ENCODE measurements at regions not wholly inside any gene's neighbourhood (a gene's known extent, or its start where the extent isn't known, plus 50 kb on each side); places are given as distances from the start of the nearest gene placed in this dataset.
"Not testable (repeated sequence)": the region's sequence is repeated elsewhere in the genome, so short reads cannot be mapped to it uniquely, and the experiment has no call there.

DNA sequence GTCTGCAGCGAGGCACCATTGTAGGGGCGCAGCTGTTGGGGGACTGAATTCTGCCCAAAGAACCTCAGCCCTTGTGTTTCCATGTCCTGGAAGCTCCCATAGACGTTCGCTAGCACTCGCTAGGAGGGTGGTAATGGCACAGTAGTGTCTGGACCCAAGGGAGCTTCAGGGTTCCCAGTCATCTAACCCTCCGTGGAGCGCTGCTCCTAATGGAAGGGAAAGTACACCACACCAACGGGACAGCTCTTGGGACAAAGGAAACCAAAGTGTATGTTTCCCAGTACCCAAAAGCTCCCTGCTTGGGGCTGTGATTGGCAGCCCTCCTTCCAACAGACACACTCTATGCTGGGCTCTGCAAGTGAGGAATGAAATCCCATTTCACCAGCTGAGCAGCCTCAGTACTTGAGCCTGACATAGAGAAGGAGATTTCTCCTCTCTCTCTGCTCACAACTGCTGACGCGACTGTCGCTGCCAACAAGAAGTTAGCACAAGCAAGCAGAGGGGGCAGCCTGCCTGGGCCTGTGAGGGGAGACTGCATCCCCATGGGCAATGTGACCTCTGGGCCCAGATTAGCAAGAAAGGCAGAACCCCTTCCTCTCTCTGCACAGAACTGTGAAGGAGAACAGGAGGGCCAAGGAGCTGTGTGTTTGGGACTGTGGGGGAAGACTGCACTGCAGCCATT, 67.6 kb upstream of the SMARCAD1 start:
- no peak overlapping the region for H2AFZ ChIP-seq (ENCODE audit: low read depth, low read length)
- H3K36me3 ChIP-seq (ENCODE audit: insufficient read depth, low read length): no peaks in the 10 kb centered on the region
- H3K9me2 ChIP-seq (ENCODE audit: insufficient read depth, low read length): no peaks in the 10 kb centered on the region
- no peaks in the 10 kb centered on the region for H3F3A ChIP-seq (ENCODE audit: insufficient read depth, low read length, poor library complexity, severe bottlenecking)
- TF ChIP-seq EZH2 (IDR thresholded peaks at IDR 0.05; ENCODE audit: borderline replicate concordance, insufficient read depth, low read length, poor library complexity, severe bottlenecking): no peak
- TF ChIP-seq POLR2AphosphoS5 (IDR thresholded peaks at IDR 0.05): no peak
- TF ChIP-seq RAD21 (conservative IDR thresholded peaks at IDR 0.05): no peak
- no peak for TF ChIP-seq TAF1 (IDR thresholded peaks at IDR 0.05; ENCODE audit: low read depth)
- TF ChIP-seq EP300 (conservative IDR thresholded peaks at IDR 0.05; ENCODE audit: poor library complexity, severe bottlenecking): no peak
- TF ChIP-seq, protein P1, sequence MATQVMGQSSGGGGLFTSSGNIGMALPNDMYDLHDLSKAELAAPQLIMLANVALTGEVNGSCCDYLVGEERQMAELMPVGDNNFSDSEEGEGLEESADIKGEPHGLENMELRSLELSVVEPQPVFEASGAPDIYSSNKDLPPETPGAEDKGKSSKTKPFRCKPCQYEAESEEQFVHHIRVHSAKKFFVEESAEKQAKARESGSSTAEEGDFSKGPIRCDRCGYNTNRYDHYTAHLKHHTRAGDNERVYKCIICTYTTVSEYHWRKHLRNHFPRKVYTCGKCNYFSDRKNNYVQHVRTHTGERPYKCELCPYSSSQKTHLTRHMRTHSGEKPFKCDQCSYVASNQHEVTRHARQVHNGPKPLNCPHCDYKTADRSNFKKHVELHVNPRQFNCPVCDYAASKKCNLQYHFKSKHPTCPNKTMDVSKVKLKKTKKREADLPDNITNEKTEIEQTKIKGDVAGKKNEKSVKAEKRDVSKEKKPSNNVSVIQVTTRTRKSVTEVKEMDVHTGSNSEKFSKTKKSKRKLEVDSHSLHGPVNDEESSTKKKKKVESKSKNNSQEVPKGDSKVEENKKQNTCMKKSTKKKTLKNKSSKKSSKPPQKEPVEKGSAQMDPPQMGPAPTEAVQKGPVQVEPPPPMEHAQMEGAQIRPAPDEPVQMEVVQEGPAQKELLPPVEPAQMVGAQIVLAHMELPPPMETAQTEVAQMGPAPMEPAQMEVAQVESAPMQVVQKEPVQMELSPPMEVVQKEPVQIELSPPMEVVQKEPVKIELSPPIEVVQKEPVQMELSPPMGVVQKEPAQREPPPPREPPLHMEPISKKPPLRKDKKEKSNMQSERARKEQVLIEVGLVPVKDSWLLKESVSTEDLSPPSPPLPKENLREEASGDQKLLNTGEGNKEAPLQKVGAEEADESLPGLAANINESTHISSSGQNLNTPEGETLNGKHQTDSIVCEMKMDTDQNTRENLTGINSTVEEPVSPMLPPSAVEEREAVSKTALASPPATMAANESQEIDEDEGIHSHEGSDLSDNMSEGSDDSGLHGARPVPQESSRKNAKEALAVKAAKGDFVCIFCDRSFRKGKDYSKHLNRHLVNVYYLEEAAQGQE (IDR thresholded peaks at IDR 0.05; ENCODE audit: borderline replicate concordance): no peak
- TF ChIP-seq MXI1 (conservative IDR thresholded peaks at IDR 0.05; ENCODE audit: poor library complexity, severe bottlenecking): no peak
- no peak for TF ChIP-seq SMC3 (conservative IDR thresholded peaks at IDR 0.05; ENCODE audit: poor library complexity)
- no peaks in the 10 kb centered on the region for H3K9me3 ChIP-seq (ENCODE audit: low read length)
- no peak overlapping the region for H3K4me3 ChIP-seq (ENCODE audit: low read length)
- H3K79me2 ChIP-seq (replicated peaks; ENCODE audit: insufficient read depth, low read length): no peaks in the 10 kb centered on the region
- no peak overlapping the region for H3K27ac ChIP-seq (ENCODE audit: low read length)
- H3K9ac ChIP-seq (ENCODE audit: low read length): no peak overlapping the region
- H3K27me3 ChIP-seq (ENCODE audit: insufficient read depth, low read depth, low read length): no peaks in the 10 kb centered on the region
- H4K20me1 ChIP-seq (ENCODE audit: insufficient read depth): no peaks in the 10 kb centered on the region
- no peak overlapping the region for H3K4me2 ChIP-seq (ENCODE audit: low read length)

DNA sequence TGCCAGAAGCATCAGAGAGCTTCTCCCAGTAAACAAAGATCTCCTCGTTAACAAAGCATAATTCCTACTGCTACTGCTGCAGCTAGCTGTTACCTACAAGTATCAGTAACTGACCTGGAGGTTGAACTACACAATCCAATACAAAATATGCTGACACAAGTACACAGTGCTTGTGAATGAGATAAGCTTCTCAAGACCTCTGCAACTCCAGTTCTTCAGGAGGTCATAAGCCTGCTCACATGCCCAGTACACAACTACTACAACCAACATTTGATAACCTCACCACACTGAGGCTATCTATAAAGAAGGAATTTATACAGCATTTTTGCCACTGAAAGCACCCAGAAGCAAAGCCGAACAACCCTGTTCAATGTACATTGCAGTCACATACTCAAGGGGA, 66.7 kb upstream of the SMARCAD1 start:
- Histone ChIP-seq H2AFZ (ENCODE audit: low read depth, low read length) (no peak overlapping the region), H3K27ac (ENCODE audit: low read length) (no peak overlapping the region)

DNA sequence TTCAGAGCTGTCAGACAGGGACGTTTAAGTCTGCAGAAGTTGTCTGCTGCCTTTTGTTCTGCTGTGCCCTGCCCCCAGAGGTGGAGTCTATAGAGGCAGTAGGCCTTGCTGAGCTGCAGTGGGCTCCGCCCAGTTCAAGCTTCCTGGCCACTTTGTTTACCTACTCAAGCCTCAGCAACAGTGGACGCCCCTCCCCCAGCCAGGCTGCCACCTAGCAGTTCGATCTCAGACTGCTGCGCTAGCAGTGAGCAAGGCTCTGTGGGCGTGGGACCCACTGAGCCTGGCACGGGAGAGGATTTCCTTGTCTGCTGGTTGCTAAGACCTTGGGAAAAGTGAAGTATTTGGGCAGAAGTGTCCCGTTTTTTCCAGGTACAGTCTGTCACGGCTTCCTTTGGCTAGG, 59.6 kb upstream of the SMARCAD1 start:
- H3K27ac ChIP-seq (ENCODE audit: low read length); H3K4me3 ChIP-seq (ENCODE audit: low read length); H3K9me2 ChIP-seq (ENCODE audit: insufficient read depth, low read length); H2AFZ ChIP-seq (ENCODE audit: low read depth, low read length); H3K27me3 ChIP-seq (ENCODE audit: insufficient read depth, low read depth, low read length); H3K9me3 ChIP-seq (ENCODE audit: low read length); H3K9ac ChIP-seq (ENCODE audit: low read length); H4K20me1 ChIP-seq (ENCODE audit: insufficient read depth); H3K36me3 ChIP-seq (ENCODE audit: insufficient read depth, low read length); H3F3A ChIP-seq (ENCODE audit: insufficient read depth, low read length, poor library complexity, severe bottlenecking); H3K4me2 ChIP-seq (ENCODE audit: low read length); H3K79me2 ChIP-seq (replicated peaks; ENCODE audit: insufficient read depth, low read length): not testable (repeated sequence)

More for the DNA sequence above, 66.7 kb upstream of the SMARCAD1 start:
- H3K4me3 ChIP-seq (ENCODE audit: low read length): no peak overlapping the region
- no peak overlapping the region for H3K9ac ChIP-seq (ENCODE audit: low read length)
- H3K36me3 ChIP-seq (ENCODE audit: insufficient read depth, low read length): no peaks in the 10 kb centered on the region
- H3K9me2 ChIP-seq (ENCODE audit: insufficient read depth, low read length): no peaks in the 10 kb centered on the region
- H3K27me3 ChIP-seq (ENCODE audit: insufficient read depth, low read depth, low read length): no peaks in the 10 kb centered on the region
- H3K79me2 ChIP-seq (replicated peaks; ENCODE audit: insufficient read depth, low read length): no peaks in the 10 kb centered on the region
- TF ChIP-seq EP300 (conservative IDR thresholded peaks at IDR 0.05; ENCODE audit: poor library complexity, severe bottlenecking) (no peak), TAF1 (IDR thresholded peaks at IDR 0.05; ENCODE audit: low read depth) (no peak), MXI1 (conservative IDR thresholded peaks at IDR 0.05; ENCODE audit: poor library complexity, severe bottlenecking) (no peak), EZH2 (IDR thresholded peaks at IDR 0.05; ENCODE audit: borderline replicate concordance, insufficient read depth, low read length, poor library complexity, severe bottlenecking) (no peak), RAD21 (conservative IDR thresholded peaks at IDR 0.05) (no peak), POLR2AphosphoS5 (IDR thresholded peaks at IDR 0.05) (no peak), SMC3 (conservative IDR thresholded peaks at IDR 0.05; ENCODE audit: poor library complexity) (no peak)
- TF ChIP-seq, protein P2, sequence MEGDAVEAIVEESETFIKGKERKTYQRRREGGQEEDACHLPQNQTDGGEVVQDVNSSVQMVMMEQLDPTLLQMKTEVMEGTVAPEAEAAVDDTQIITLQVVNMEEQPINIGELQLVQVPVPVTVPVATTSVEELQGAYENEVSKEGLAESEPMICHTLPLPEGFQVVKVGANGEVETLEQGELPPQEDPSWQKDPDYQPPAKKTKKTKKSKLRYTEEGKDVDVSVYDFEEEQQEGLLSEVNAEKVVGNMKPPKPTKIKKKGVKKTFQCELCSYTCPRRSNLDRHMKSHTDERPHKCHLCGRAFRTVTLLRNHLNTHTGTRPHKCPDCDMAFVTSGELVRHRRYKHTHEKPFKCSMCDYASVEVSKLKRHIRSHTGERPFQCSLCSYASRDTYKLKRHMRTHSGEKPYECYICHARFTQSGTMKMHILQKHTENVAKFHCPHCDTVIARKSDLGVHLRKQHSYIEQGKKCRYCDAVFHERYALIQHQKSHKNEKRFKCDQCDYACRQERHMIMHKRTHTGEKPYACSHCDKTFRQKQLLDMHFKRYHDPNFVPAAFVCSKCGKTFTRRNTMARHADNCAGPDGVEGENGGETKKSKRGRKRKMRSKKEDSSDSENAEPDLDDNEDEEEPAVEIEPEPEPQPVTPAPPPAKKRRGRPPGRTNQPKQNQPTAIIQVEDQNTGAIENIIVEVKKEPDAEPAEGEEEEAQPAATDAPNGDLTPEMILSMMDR (IDR thresholded peaks at IDR 0.05; ENCODE audit: poor library complexity, severe bottlenecking): no peak
- TF ChIP-seq, protein P1 (IDR thresholded peaks at IDR 0.05; ENCODE audit: borderline replicate concordance): no peak
- H4K20me1 ChIP-seq (ENCODE audit: insufficient read depth): no peaks in the 10 kb centered on the region
- no peaks in the 10 kb centered on the region for H3K9me3 ChIP-seq (ENCODE audit: low read length)
- no peaks in the 10 kb centered on the region for H3F3A ChIP-seq (ENCODE audit: insufficient read depth, low read length, poor library complexity, severe bottlenecking)
- no peak overlapping the region for H3K4me2 ChIP-seq (ENCODE audit: low read length)

All from neural cell (in vitro differentiated cells).